Breast epithelium (tissue), 4 donors: ENCODE measurements at regions not wholly inside any gene's neighbourhood (a gene's known extent, or its start where the extent isn't known, plus 50 kb on each side); places are given as distances from the start of the nearest gene placed in this dataset.

Experiments
- DNase-seq, 2 donors: peaks; one replicate each; pipeline ENCODE4 v3.0.0-alpha.2; 2019; ENCODE audit warnings: low spot score in 2 of 2
- H3K27ac ChIP-seq, 2 donors: fragments of 200-600 bp; sonication (generic) in 1 of 2; one replicate each; pipeline ENCODE4 v1.5.1; 2016 to 2019; ENCODE audit warnings: mild to moderate bottlenecking in 1 of 2
- H3K27me3 ChIP-seq, 2 donors: fragments of 200-600 bp; sonication (generic) in 1 of 2; one replicate each; pipeline versions ENCODE4 v1.5.1 to v1.6.0; 2017 to 2019; ENCODE audit warnings: control low read depth in 1 of 2, mild to moderate bottlenecking in 1 of 2
- H3K36me3 ChIP-seq: fragments of 200-600 bp; one replicate; pipeline ENCODE4 v1.5.1; 2019
- H3K4me1 ChIP-seq, 2 donors: fragments of 200-600 bp; sonication (generic); one replicate each; pipeline ENCODE4 v1.5.1; 2016 to 2019; ENCODE audit warnings: control low read depth in 1 of 2
- H3K4me3 ChIP-seq, 3 donors: fragments of 200-600 bp; sonication (generic); 1 replicate in 2 of 3; 2 replicates in 1 of 3; pipeline ENCODE4 v1.5.1; 2016 to 2019; ENCODE audit warnings: mild to moderate bottlenecking in 3 of 3, moderate library complexity in 2 of 3
- H3K9me3 ChIP-seq, 2 donors: fragments of 200-600 bp; sonication (generic) in 1 of 2; one replicate each; pipeline ENCODE4 v1.5.1; 2016 to 2019; ENCODE audit warnings: control low read depth in 1 of 2
- POLR2A ChIP-seq: fragments of 450-650 bp; IDR thresholded peaks from one replicate; pipeline ENCODE4 v1.6.1; 2016; ENCODE audit warnings: antibody characterized with exemption, mild to moderate bottlenecking, moderate library complexity
- POLR2AphosphoS5 ChIP-seq, 3 donors: sonication (generic); formaldehyde crosslinking; IDR thresholded peaks; one replicate each; pipeline ENCODE4 v1.6.1; 2017; ENCODE audit warnings: antibody characterized with exemption in 3 of 3
- intact Hi-C: fragments of 100-400 bp; cut with DNase I; formaldehyde crosslinking; loops from one replicate; pipeline ENCODE4 v1.15.1; 2023; ENCODE audit warnings: low total_unique reads
- TF ChIP-seq, protein P1 (sequence below), 3 donors: fragments of 450-650 bp; IDR thresholded peaks; one replicate each; pipeline ENCODE4 v1.5.1; 2016 to 2017; ENCODE audit warnings: antibody characterized with exemption in 3 of 3, mild to moderate bottlenecking in 3 of 3, moderate library complexity in 3 of 3

DNA sequence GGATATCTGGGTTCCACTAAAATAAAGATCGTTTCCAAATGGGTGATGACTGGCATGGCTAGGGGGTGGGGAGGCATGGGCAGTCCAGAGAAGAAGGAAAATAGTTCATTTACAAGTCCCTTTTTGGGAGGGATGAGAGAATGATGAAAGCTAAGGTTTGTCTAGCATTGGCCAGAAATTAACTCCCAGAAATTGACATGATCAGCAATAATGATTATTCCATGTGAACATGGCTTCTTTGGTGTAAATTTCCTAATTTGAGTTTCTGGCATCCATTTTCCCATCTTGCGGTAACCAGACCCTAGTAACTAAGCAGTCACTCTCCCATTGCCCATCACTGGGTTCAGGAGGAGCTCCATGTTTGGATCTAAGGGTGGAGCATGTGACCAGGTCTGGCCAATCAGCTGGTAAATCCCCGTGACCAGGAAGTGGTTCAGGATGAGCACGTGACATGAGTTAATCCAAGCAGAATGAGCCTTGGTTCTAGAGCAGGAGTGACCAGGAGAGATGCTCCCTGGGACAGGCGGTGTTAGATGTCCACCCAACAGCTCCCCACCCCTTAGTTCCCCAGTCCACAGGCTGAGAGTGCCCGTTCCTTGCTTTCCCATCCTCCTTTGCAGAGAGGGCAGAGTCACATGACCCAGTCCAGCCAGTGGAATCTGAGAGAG, 512.7 kb downstream of the PREX1 start:
- no peak for DNase-seq
- Histone ChIP-seq H3K27me3 (no peaks in the 10 kb centered on the region), H3K4me3 (no peak overlapping the region), H3K9me3 (no peaks in the 10 kb centered on the region), H3K27ac (no peak overlapping the region), H3K36me3 (no peaks in the 10 kb centered on the region), H3K4me1 (no peaks in the 10 kb centered on the region)
- intact Hi-C loops = no loop called here
- TF ChIP-seq POLR2A (no peak), POLR2AphosphoS5 (IDR thresholded peaks at IDR 0.05) (no peak)
- TF ChIP-seq, protein P1, sequence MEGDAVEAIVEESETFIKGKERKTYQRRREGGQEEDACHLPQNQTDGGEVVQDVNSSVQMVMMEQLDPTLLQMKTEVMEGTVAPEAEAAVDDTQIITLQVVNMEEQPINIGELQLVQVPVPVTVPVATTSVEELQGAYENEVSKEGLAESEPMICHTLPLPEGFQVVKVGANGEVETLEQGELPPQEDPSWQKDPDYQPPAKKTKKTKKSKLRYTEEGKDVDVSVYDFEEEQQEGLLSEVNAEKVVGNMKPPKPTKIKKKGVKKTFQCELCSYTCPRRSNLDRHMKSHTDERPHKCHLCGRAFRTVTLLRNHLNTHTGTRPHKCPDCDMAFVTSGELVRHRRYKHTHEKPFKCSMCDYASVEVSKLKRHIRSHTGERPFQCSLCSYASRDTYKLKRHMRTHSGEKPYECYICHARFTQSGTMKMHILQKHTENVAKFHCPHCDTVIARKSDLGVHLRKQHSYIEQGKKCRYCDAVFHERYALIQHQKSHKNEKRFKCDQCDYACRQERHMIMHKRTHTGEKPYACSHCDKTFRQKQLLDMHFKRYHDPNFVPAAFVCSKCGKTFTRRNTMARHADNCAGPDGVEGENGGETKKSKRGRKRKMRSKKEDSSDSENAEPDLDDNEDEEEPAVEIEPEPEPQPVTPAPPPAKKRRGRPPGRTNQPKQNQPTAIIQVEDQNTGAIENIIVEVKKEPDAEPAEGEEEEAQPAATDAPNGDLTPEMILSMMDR (IDR thresholded peaks at IDR 0.05) = no peak

- intact Hi-C loops = no loop called here
Observed at GRCh38 chr20:48313324-48313723, 514.5 kb downstream of the PREX1 start.

GRCh38 chr20:48311956-48312355, 515.8 kb downstream of the PREX1 start:
- no peaks in the 10 kb centered on the region for H3K36me3 ChIP-seq
- H3K27ac ChIP-seq = no peak overlapping the region
- no peaks in the 10 kb centered on the region for H3K4me1 ChIP-seq
- no peaks in the 10 kb centered on the region for H3K9me3 ChIP-seq
- H3K27me3 ChIP-seq = no peaks in the 10 kb centered on the region
- TF ChIP-seq POLR2AphosphoS5 (IDR thresholded peaks at IDR 0.05) (no peak), POLR2A (no peak)
- TF ChIP-seq, protein P1 (IDR thresholded peaks at IDR 0.05) = no peak
- no peak for DNase-seq
- intact Hi-C loops = no loop called here
- H3K4me3 ChIP-seq = no peak overlapping the region

More at GRCh38 chr20:48313324-48313723, 514.5 kb downstream of the PREX1 start:
- TF ChIP-seq POLR2A (no peak), POLR2AphosphoS5 (IDR thresholded peaks at IDR 0.05) (no peak)
- TF ChIP-seq, protein P1 (IDR thresholded peaks at IDR 0.05) = no peak
- H3K27me3 ChIP-seq = no peaks in the 10 kb centered on the region
- H3K27ac ChIP-seq = no peak overlapping the region
- no peaks in the 10 kb centered on the region for H3K36me3 ChIP-seq
- no peaks in the 10 kb centered on the region for H3K9me3 ChIP-seq
- no peaks in the 10 kb centered on the region for H3K4me1 ChIP-seq
- no peak for DNase-seq
- H3K4me3 ChIP-seq = no peak overlapping the region

GRCh38 chr20:48310305-48310704, 517.5 kb downstream of the PREX1 start:
- Histone ChIP-seq H3K4me3 (no peak overlapping the region), H3K36me3 (no peaks in the 10 kb centered on the region), H3K27ac (no peak overlapping the region), H3K27me3 (no peaks in the 10 kb centered on the region), H3K4me1 (no peaks in the 10 kb centered on the region), H3K9me3 (no peaks in the 10 kb centered on the region)
- TF ChIP-seq, protein P1 (IDR thresholded peaks at IDR 0.05) = no peak
- TF ChIP-seq POLR2AphosphoS5 (IDR thresholded peaks at IDR 0.05) (no peak), POLR2A (no peak)
- intact Hi-C loops = no loop called here
- no peak for DNase-seq

- no peak overlapping the region for H3K4me3 ChIP-seq
- no peaks in the 10 kb centered on the region for H3K27me3 ChIP-seq
- H3K36me3 ChIP-seq = no peaks in the 10 kb centered on the region
- intact Hi-C loops = no loop called here
- TF ChIP-seq POLR2A = no peak
- TF ChIP-seq, protein P1 (IDR thresholded peaks at IDR 0.05) = no peak
- no peak for TF ChIP-seq POLR2AphosphoS5 (IDR thresholded peaks at IDR 0.05)
- no peaks in the 10 kb centered on the region for H3K9me3 ChIP-seq
- H3K27ac ChIP-seq = no peak overlapping the region
- no peak for DNase-seq
- H3K4me1 ChIP-seq = no peaks in the 10 kb centered on the region
Observed at GRCh38 chr20:48309293-48309692, 518.5 kb downstream of the PREX1 start.
